ENCODE measurements at regions not wholly inside any gene's neighbourhood (a gene's known extent, or its start where the extent isn't known, plus 50 kb on each side); places are given as distances from the start of the nearest gene placed in this dataset.

DNA sequence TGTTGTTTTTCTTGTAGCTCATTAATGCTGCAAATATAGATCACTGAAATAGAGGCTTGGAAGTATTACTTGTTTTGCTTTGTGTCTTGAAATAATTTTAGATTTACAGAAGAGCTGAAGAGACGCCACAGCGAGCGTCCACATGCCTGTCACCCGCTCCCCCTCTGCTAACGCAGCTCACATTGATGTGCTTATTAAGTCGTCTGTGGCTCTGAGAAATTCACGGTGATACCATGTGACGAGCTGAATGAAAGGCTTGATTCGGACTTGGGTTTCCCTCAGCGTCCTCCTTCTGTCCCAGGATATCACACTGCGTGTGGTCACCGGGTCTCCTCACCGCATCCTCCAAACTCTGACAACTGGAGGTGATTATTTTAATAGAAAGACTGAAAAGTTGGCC, 365.4 kb downstream of the BRD1 start:
- TF ChIP-seq, protein P1, sequence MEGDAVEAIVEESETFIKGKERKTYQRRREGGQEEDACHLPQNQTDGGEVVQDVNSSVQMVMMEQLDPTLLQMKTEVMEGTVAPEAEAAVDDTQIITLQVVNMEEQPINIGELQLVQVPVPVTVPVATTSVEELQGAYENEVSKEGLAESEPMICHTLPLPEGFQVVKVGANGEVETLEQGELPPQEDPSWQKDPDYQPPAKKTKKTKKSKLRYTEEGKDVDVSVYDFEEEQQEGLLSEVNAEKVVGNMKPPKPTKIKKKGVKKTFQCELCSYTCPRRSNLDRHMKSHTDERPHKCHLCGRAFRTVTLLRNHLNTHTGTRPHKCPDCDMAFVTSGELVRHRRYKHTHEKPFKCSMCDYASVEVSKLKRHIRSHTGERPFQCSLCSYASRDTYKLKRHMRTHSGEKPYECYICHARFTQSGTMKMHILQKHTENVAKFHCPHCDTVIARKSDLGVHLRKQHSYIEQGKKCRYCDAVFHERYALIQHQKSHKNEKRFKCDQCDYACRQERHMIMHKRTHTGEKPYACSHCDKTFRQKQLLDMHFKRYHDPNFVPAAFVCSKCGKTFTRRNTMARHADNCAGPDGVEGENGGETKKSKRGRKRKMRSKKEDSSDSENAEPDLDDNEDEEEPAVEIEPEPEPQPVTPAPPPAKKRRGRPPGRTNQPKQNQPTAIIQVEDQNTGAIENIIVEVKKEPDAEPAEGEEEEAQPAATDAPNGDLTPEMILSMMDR (IDR thresholded peaks at IDR 0.05) = no peak
- TF ChIP-seq POLR2A (IDR thresholded peaks at IDR 0.05) = no peak

Data from adrenal gland (tissue), 5 donors.